HG03064 (cell line): ENCODE measurements at regions not wholly inside any gene's neighbourhood (a gene's known extent, or its start where the extent isn't known, plus 50 kb on each side); places are given as distances from the start of the nearest gene placed in this dataset.
"Not testable (repeated sequence)": the region's sequence is repeated elsewhere in the genome, so short reads cannot be mapped to it uniquely, and the experiment has no call there.

ENCODE experiments used
- ATAC-seq: cut with Tn5 transposase; IDR thresholded peaks from one replicate; pipeline ENCODE4 v1.9.1; 2021; ENCODE audit warnings: low read depth; ENCODE audit not compliant: unreplicated experiment

DNA sequence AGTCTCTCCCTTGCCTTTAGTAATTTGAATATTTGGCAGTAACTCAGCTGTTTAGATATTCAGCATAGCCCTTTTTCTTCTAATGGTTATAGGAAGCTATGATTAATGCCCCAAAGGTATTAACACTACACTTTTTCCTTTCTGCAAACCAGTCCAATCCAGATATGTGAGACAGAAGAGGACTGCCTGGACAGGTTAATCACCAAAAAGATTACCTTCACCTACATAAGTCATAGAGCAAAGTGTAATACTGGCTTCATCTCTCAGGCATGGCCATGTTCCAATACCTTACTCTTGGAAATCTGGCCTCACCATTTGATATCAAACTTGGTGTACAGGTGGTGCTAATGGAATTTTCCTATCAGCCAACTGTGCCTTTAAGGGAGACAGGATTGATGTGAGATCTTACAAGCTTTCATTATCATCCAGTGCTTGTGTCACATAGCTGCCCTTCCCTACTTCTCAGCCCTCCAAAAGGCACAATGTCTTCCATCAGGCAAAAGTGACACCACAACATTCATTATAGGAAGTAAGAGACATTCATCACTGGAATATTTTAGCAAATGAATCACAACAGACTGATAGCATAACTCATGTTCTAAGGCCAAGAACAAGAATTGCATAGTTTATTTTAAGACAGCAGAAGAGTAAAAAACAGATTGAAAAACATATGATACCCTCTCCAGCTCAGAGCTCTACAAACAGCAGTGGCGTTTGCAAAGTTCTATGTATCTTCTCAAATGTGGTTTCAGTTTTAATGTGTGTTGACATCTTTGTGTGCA lies 91.2 kb upstream of the PAM start:
- ATAC-seq: no peak

DNA sequence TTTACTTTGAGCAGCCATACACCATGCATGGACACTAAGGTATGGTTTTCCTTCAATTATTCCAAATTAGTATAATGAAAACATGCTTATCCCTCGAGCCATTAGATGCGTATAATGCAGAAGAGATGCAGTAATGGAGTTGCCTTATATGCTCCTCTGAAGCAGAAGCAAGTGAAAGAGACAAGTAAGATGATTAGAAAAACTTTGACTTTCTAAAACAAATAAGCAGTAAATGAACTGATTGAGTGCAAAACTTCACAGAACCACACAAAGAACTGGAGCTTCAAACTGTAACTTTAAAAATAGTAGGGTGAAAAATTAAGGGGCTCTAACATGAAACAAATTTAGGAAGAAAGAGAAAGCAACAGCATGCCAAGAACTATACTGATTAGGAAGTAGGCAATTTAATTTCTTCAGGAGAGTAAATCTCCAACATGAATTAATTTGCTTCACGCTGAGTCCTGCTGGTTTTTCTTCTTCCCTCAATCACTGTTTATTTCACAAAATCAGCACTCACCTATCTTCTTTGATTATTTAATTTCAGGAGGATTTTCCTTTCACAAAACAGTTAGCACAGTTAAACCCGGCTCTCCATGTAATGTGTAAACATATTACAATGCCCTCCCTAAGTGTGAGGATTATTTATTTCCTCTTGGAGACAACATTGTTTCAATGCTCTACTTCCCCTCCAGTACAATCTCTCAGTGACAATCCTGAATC lies 90.3 kb upstream of the PAM start:
- ATAC-seq: no peak

DNA sequence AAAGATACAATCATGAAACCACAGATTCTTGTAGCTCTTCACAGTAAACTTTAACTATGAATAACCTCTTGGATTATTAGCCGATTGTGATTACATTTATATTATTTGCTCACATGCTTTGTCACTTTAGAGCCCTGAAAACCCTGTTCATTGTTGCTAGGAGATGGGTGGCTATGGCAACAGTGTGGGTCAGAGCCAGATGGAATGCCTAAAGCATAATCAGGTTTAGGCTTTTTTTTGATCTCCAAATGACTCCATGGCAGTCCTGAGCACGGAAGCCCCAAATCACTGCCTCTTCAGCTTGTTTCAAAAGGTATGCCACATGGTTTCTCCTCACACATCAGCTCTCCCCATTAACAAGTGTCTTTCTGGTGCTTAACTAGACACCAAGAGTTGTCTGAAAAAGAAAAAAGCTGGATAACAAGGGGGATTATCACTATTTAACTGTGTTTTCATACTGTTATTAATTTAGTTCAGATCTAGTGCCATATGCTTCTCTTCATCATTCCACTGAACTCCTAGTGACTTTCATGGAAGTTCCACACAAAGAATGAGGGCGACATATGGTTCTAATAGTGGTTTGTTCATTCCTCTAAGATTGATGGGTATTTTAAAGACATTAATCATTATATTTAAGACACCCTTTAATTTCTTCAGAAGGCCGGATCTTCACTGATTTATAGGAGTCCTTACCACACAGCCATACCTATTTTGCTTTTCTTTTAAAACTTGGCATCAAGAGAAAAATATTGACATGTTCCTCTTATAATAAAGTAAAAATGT lies 88.8 kb upstream of the PAM start:
- no peak for ATAC-seq

DNA sequence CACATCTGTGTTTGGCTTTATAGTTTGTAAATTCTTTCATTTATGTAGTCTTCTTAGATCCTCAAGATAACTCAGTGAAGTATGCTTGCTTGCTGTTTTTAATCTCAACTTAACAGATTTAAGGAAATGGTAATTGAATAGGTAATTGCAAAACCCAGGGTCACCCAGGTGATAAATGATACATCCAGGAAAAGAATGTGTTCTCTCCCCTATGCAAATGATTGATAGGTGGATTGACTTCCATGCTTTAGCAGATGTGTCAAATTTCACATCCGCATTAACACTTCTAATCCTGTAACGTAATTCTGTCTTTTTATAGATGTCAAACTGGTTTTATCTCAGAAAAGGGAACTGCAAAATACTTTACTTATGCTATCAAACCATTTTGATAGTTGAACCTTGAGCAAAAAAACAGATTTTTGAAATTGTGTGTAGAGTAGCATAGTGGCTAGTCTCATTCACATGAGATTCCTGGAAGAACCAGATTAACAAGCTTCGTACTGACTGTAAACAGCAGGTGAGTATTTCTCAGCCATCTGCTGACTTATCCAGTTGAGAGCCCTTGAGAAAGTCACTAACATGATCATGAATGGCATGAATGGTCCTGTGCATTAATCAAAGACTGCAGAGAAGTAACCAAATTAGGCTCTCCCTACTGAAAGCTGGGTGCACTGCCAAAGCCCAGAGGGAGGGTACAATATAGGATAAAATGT lies 86.7 kb upstream of the PAM start:
- no peak for ATAC-seq

DNA sequence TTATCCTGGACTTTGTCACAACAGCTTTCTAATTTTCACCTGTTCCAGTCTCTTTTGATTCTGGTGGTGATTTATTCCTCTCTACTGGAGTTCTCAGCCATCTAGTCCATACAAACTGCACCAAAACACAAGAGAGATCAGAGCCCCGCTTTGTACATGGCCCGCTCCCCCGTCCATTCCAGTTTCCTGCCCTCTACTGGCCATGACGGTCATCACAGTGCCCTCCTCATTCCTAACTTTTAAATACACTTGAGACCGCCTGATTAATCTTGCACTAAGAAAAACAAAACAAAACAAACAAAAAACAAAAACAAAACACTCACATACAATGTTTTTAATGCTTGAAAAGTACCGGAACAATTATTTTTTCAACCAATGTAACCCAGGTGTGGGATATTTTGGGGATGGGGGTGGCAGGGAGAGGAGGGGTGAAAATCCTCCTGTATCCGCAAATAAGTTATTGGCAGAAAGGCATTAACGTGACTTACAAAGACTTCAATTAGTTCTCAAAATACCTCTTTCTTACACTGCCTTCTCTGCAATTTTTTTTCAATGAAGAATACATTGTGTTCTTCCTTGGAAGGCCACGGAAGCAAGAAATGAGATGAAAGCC lies 84.8 kb upstream of the PAM start:
- no peak for ATAC-seq

DNA sequence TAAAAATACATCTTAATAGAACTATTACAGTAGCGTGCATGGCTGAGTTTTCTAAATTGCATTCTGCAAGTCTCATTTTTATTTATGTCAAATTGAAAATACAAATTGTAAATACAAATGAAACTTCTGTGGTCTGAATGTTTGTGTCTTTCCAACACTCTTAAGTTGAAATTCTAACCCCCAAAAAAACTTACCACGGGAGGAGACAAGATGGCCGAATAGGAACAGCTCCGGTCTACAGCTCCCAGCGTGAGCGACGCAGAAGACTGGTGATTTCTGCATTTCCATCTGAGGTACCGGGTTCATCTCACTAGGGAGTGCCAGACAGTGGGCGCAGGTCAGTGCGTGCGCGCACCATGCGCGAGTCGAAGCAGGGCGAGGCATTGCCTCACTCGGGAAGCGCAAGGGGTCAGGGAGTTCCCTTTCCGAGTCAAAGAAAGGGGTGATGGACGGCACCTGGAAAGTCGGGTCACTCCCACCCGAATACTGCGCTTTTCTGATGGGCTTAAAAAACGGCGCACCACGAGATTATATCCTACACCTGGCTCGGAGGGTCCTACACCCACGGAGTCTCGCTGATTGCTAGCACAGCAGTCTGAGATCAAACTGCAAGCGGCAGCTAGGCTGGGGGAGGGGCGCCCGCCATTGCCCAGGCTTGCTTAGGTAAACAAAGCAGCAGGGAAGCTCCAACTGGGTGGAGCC lies 83.9 kb upstream of the PAM start:
- ATAC-seq: not testable (repeated sequence)

DNA sequence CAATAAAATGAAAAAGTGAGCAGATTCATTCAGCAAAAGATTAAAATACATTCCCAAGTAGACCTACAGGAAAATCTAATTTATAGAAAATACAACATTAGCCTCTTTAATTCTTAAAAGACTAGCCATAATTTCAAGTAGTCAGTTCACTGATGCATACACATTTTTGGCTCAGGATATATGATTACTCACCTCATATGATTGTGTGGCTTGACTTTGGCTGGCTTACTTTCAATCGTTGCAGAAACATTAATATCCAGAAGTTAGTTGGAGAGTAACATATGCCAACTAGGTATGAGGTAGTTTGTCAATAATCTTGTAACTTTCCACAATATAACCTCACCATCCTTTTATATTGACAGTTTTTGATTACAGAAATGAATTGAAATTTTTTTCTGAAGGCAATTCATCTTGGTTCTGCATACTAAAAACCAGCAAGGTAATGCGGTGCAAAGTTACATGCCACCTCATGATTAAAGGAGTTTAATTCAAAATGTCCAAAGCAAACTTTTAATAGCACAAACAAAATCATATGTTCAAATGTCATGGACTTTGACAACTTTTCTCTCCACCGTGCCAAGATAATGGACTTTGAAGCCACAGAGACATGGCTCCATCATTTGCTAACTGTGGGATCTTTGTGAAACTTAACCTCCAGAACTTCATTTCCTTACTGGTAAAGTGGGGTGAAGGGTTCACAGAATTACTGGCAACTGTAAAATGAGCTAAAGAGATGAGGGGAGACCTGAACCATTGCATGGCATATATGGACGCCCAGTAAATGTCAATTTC lies 76.6 kb upstream of the PAM start:
- ATAC-seq: no peak

DNA sequence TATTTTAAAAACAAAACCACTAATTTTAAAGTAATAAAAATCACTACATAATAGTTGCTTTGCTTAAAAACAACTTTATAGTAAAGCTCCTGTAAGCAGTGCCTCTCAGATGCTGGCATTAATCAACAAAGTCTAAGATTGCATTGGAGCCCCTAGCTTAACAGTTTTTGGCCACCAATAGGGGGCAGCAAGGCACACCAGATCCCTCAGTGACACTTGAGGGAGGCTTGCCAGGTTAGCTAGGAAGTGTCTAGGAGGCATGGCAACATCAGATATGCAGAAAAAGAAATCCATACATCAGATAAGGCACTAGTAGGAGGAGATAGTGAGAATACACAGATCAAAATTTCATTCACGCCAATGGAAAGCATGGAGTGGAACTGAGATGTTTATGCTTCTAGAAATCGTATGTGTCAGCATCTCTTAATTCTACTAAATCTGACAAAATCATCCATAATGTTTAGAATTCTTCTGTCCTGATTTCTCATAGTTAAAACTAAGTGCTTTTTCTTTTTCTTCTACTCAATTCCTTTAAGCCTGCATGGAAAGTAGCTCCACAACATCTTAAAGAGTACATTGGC lies 73.6 kb upstream of the PAM start:
- ATAC-seq: peak; percentile 85

DNA sequence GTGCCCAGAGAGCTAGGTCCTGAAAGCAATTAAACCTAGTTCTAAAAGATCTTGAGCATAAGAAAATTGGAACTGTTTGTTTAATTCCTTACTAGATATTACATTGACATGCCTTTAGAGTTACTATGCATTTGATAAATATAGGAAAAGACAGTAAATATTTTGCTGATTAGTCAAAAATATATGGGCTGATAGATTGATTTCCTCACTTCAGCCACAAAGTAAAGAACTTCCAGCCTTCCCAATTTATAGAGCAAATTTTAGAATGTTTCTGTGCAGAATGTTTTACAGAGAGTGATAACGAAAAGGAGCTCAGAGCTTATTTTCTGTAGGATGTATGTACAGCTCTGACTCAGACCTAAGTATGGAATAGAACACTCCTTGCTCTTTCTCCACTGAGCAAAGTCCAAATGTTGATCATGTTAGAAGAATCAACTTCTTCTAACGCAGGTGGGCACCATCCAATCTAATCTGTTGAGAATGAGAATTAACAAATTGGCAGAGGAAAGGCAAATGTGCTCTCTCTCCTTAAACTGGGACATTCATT lies 72.9 kb upstream of the PAM start:
- no peak for ATAC-seq

DNA sequence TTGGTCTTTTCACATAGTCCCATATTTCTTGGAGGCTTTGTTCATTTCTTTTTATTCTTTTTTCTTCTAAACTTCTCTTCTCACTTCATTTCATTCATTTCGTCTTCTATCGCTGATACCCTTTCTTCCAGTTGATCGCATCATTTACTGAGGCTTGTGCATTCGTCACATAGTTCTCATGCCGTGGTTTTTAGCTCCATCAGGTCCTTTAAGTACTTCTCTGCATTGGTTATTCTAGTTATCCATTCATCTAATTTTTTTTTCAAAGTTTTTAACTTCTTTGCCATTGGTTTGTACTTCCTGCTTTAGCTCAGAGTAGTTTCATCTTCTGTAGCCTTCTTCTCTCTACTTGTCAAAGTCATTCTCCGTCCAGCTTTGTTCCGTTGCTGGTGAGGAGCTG lies 67.0 kb upstream of the PAM start:
- not testable (repeated sequence) for ATAC-seq

DNA sequence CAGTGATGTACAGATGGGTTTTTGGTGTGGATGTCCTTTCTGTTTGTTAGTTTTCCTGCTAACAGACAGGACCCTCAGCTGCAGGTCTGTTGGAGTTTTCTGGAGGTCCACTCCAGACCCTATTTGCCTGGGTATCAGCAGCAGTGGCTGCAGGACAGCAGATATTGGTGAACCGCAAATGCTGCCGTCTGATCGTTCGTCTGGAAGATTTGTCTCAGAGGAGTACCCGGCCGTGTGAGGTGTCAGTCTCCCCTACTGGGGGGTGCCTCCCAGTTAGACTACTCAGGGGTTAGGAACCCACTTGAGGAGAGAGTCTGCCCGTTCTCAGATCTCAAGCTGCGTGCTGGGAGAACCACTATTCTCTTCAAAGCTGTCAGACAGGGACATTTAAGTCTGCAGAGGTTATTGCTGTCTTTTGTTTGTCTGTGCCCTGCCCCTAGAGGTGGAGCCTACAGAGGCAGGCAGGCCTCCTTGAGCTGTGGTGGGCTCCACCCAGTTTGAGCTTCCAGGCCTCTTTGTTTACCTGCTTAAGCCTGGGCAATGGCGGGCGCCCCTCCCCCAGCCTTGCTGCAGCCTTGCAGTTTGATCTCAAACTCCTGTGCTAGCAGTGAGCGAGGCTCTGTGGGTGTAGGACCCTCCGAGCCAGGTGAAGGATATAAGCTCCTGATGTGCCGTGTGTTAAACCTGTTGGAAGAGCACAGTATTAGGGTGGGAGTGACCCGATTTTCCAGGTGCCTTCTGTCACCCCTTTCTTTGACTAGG lies 66.3 kb upstream of the PAM start:
- ATAC-seq: not testable (repeated sequence)

DNA sequence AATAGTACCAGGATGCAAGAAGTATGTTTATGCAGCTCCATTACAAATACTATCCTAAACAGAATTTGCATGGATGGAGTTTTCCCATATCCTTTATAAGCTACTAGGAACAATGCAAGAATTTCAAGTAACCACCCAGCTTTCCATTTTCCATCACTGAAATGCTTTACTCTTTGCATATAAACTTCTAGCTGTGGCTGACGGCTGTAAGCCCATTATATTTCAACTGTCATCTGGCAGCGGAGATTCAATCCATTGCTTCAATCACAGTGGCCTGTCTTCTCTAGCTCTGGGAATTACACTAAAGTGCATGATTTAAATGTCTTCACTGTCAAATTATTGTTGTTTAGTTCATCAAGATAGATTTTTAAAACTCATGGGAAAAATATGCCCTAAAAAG lies 64.2 kb upstream of the PAM start:
- no peak for ATAC-seq

DNA sequence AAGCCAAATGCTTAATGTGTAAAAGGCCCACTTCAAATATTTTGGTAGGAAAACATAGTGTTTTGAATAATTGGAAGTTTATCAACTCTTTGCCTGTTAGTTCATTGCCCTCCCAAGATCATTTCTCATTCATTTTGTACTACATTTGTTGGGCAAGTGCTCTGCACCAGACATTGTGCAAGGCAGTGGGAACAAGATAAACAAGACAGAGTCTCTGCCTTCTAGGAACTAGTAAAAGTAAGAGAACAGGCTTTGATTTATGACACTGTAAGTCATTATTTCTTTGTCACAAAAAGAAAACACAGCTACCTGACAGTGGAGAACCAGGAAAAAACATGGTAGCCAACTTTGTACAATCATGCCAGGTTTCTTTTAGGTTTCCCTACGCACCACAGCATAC lies 63.7 kb upstream of the PAM start:
- no peak for ATAC-seq

DNA sequence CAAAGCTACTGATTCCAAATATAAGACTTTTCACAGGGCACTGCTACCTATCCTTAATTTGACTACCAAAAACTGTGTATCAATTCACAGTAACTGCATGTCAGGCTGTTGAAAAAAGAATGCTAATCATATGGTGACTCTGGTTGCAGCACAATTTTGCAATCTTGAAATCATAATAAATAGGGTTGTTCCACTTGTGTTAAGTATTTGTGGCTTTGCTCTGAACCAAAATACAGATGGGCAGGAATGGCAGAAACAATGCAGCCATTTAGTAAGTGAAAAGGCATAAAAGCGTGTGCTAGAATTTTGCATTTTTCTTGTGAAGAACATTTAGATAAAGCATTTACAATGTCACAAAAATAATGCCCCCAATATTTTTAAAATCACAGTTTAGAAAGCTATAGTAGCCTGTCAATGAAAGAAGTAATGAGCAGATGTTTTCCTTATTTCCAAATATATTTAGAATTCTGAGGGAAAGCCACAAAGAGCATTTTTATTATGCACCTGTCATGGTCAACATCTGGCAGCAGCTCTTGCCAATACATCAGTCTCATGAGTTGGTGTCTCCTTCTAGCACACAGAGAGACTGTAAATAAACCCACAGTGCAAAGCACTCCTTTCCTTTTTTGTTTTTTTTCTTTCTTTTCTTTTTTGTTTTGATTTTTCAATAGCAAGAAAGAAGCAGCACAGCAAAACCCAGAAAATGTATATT lies 54.8 kb upstream of the PAM start:
- ATAC-seq: no peak

DNA sequence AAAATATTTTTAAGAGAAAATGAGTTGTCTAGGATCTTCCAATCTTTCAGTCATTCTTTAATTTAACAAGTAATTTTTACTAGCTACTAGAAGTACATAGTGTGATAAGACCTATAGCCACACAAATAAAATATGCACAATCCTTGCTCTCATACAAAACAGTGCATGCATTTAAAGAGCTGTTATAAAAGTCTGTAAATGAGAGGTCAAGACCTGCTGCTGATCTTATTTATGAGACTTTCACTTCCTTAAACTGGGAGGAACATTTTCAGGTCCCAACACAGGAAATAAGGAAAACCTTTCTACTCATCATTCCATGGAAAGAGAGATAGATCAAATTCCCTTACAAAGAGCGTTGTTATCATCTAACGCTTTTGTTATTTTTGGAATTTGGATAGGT lies 54.2 kb upstream of the PAM start:
- no peak for ATAC-seq

DNA sequence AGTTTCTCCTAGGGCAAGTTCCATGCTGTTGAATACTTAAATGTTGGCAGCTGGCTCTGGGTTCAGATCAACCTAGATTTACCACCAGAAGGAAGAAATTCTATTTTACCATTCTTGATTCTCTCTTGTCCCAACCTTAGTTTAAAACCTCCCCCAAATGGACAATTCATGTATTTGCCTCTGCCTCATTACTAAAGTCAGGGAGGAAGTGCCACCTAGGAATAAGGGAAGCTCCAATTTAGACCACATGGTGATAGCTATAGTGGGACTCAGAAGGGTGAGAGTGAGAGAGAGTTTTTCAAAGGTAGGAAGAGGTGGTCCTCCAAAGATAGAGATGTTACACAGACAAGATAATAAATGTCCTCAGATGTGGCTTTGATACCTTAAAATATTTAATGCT lies 53.4 kb upstream of the PAM start:
- no peak for ATAC-seq
